IMR-90 (cell line): ENCODE measurements at regions not wholly inside any gene's neighbourhood (a gene's known extent, or its start where the extent isn't known, plus 50 kb on each side); places are given as distances from the start of the nearest gene placed in this dataset.

Source experiments
- ATAC-seq: fragments of 200-7000 bp; cut with Tn5 transposase; 2 replicates; pipeline ENCODE4 v1.9.1; 2020; ENCODE audit warnings: low read depth, mild to moderate bottlenecking, moderate library complexity
- BruUV-seq: library from RNA; stranded (reverse); fragments of 400-500 nt; replicated peaks from 2 replicates; lab custom pipeline; 2021; lab: Mats Ljungman, UMichigan
- CTCF ChIA-PET: fragments of 300-600 bp; formaldehyde crosslinking; extraction: SDS; loops from one replicate; lab custom pipeline; 2021; ENCODE audit warnings: antibody characterized with exemption; lab: Yijun Ruan, JAX
- POLR2A ChIA-PET: fragments of 300-600 bp; sonication (Branson Sonifier 250); formaldehyde crosslinking; loops from one replicate; lab custom pipeline; 2022; ENCODE audit warnings: antibody characterized with exemption; ENCODE audit not compliant: unreplicated experiment; lab: Charles Lee
- DNase-seq: peaks from one replicate; pipeline ENCODE4 v3.0.0; 2013
- H2AFZ ChIP-seq: replicated peaks from 2 replicates; pipeline ENCODE3; 2013; ENCODE audit warnings: low read length, mild to moderate bottlenecking; ENCODE audit not compliant: poor library complexity
- H2AK5ac ChIP-seq: 2 replicates; pipeline ENCODE4 v1.6.1; 2013; ENCODE audit warnings: low read depth, low read length, inconsistent platforms
- H2AK9ac ChIP-seq: replicated peaks from 2 replicates; pipeline ENCODE3; 2013; ENCODE audit warnings: mild to moderate bottlenecking, low read depth, low read length, moderate library complexity; ENCODE audit not compliant: poor library complexity
- H2BK120ac ChIP-seq: 2 replicates; pipeline ENCODE4 v1.6.1; 2013; ENCODE audit warnings: low read depth, low read length, inconsistent platforms
- H2BK15ac ChIP-seq: 3 replicates; pipeline ENCODE4 v1.6.1; 2013; ENCODE audit warnings: low read depth, low read length, inconsistent platforms
- H2BK20ac ChIP-seq: 2 replicates; pipeline ENCODE4 v1.6.1; 2013; ENCODE audit warnings: low read depth, mild to moderate bottlenecking, inconsistent platforms, low read length, moderate library complexity
- H2BK5ac ChIP-seq: 2 replicates; pipeline ENCODE4 v1.6.1; 2013; ENCODE audit warnings: mild to moderate bottlenecking, low read depth, low read length, inconsistent platforms; ENCODE audit not compliant: poor library complexity, severe bottlenecking
- H3K14ac ChIP-seq: replicated peaks from 2 replicates; pipeline ENCODE4 v1.6.1; 2013; ENCODE audit warnings: low read depth, low read length, inconsistent platforms
- H3K18ac ChIP-seq: 2 replicates; pipeline ENCODE4 v1.6.1; 2013; ENCODE audit warnings: low read depth, low read length, control low read depth
- H3K23ac ChIP-seq: 2 replicates; pipeline ENCODE4 v1.6.1; 2013; ENCODE audit warnings: low read depth, low read length, inconsistent platforms
- H3K27ac ChIP-seq: 2 replicates; pipeline ENCODE4 v1.5.1; 2013; ENCODE audit warnings: mild to moderate bottlenecking, control low read depth, low read length; ENCODE audit not compliant: insufficient read depth
- H3K27me3 ChIP-seq: 2 replicates; pipeline ENCODE4 v1.6.1; 2013; ENCODE audit warnings: low read length; ENCODE audit not compliant: control insufficient read depth, insufficient read depth
- H3K36me3 ChIP-seq: 2 replicates; pipeline ENCODE4 v1.6.1; 2013; ENCODE audit warnings: low read length, mixed read lengths; ENCODE audit not compliant: control insufficient read depth, insufficient read depth
- H3K4ac ChIP-seq: 2 replicates; pipeline ENCODE4 v1.6.1; 2013; ENCODE audit warnings: low read depth, low read length, inconsistent platforms
- H3K4me1 ChIP-seq: 2 replicates; pipeline ENCODE4 v1.6.1; 2013; ENCODE audit warnings: low read length, mixed read lengths; ENCODE audit not compliant: control insufficient read depth, insufficient read depth
- H3K4me2 ChIP-seq: 2 replicates; pipeline ENCODE4 v1.6.1; 2013; ENCODE audit warnings: low read depth, mild to moderate bottlenecking, control low read depth, low read length, moderate library complexity
- H3K4me3 ChIP-seq: 2 replicates; pipeline ENCODE4 v1.5.1; 2013; ENCODE audit warnings: low read depth, mild to moderate bottlenecking, control low read depth, low read length, moderate library complexity; ENCODE audit not compliant: insufficient read depth
- H3K56ac ChIP-seq: 2 replicates; pipeline ENCODE4 v1.6.1; 2013; ENCODE audit warnings: low read length, inconsistent platforms; ENCODE audit not compliant: insufficient read depth; ENCODE audit errors: extremely low read depth
- H3K79me1 ChIP-seq, 2 experiments: 2 replicates each; pipeline ENCODE4 v1.6.1; 2013; ENCODE audit warnings: low read length in 2 of 2, inconsistent platforms in 1 of 2, low read depth in 1 of 2
- H3K9ac ChIP-seq: 2 replicates; pipeline ENCODE4 v1.6.1; 2013; ENCODE audit warnings: low read depth, low read length, control low read depth
- H3K9me1 ChIP-seq: 2 replicates; pipeline ENCODE4 v1.6.1; 2013; ENCODE audit warnings: low read length, inconsistent platforms; ENCODE audit not compliant: insufficient read depth
- H3K9me3 ChIP-seq: 2 replicates; pipeline ENCODE4 v1.6.1; 2013; ENCODE audit warnings: low read length; ENCODE audit not compliant: control insufficient read depth, insufficient read depth
- H4K20me1 ChIP-seq: 2 replicates; pipeline ENCODE4 v1.6.1; 2013; ENCODE audit warnings: low read length, inconsistent platforms; ENCODE audit not compliant: insufficient read depth
- H4K5ac ChIP-seq: 2 replicates; pipeline ENCODE4 v1.6.1; 2013; ENCODE audit warnings: mild to moderate bottlenecking, low read depth, low read length, control low read depth
- H4K8ac ChIP-seq, 2 experiments: 2 replicates each; pipeline ENCODE4 v1.6.1; 2013; ENCODE audit warnings: low read depth in 2 of 2, low read length in 2 of 2, control low read depth in 1 of 2, inconsistent platforms in 1 of 2
- H4K91ac ChIP-seq: 2 replicates; pipeline ENCODE4 v1.6.1; 2013; ENCODE audit warnings: low read depth, low read length, inconsistent platforms; ENCODE audit not compliant: insufficient read depth
- CEBPB ChIP-seq: IDR thresholded peaks from 2 replicates; pipeline ENCODE4 v1.6.1; 2012; ENCODE audit warnings: low read depth, low read length, improper control_type of control experiment
- CHD1 ChIP-seq: IDR thresholded peaks from 2 replicates; pipeline ENCODE4 v1.6.1; 2012; ENCODE audit warnings: low read depth, low read length, improper control_type of control experiment
- CTCF ChIP-seq: conservative IDR thresholded peaks from 2 replicates; pipeline ENCODE4 v1.5.1; 2012; ENCODE audit warnings: mild to moderate bottlenecking, low read depth, low read length, improper control_type of control experiment
- MAFK ChIP-seq: IDR thresholded peaks from 2 replicates; pipeline ENCODE4 v1.6.1; 2012; ENCODE audit warnings: low read depth, low read length, improper control_type of control experiment
- MXI1 ChIP-seq: IDR thresholded peaks from 2 replicates; pipeline ENCODE4 v1.6.1; 2012; ENCODE audit warnings: low read depth, mild to moderate bottlenecking, low read length, moderate library complexity, borderline replicate concordance
- RCOR1 ChIP-seq: IDR thresholded peaks from 2 replicates; pipeline ENCODE4 v1.6.1; 2012; ENCODE audit warnings: mild to moderate bottlenecking, low read length, improper control_type of control experiment; ENCODE audit not compliant: insufficient replicate concordance
- RFX5 ChIP-seq: IDR thresholded peaks from 2 replicates; pipeline ENCODE4 v1.8.0; 2012; ENCODE audit warnings: low read depth, mild to moderate bottlenecking, low read length, moderate library complexity
- SMC3 ChIP-seq: fragments of 150-350 bp; IDR thresholded peaks from 2 replicates; pipeline ENCODE4 v1.6.1; 2016; ENCODE audit warnings: low read depth, mild to moderate bottlenecking, antibody characterized with exemption, low read length, moderate library complexity
- WGBS, 2 experiments: methylation state at CpG; one replicate each; pipeline versions ENCODE4 v1.1.5 to v1.1.7; 2013; ENCODE audit warnings: missing lambda C conversion rate in 2 of 2; ENCODE audit not compliant: insufficient read length in 1 of 2; ENCODE audit errors: extremely low coverage in 2 of 2; 5-methylcytosine and 5-hydroxymethylcytosine counted together
- dilution Hi-C: fragments of 300-500 bp; cut with HindIII; formaldehyde crosslinking; loops from one replicate; pipeline ENCODE4 v1.14.3; 2018; ENCODE audit warnings: low sequenced_read_pairs; ENCODE audit not compliant: unreplicated experiment
- in situ Hi-C: fragments of 300-500 bp; cut with MboI; formaldehyde crosslinking; loops from 3 replicates; pipeline ENCODE4 v1.14.3; 2019; ENCODE audit warnings: low sequenced_read_pairs, inconsistent platforms, mixed read lengths
- intact Hi-C: fragments of 100-400 bp; cut with micrococcal nuclease; formaldehyde crosslinking; loops from 2 replicates; pipeline ENCODE4 v1.10.0; 2022
- TF ChIP-seq, protein P1 (sequence below): fragments of 150-350 bp; IDR thresholded peaks from 2 replicates; pipeline ENCODE4 v1.6.1; 2016; ENCODE audit warnings: low read depth, mild to moderate bottlenecking, low read length, moderate library complexity, borderline replicate concordance

GRCh38 chr6:43850314-43851203 lies 80.5 kb downstream of the VEGFA start:
- in situ Hi-C loops (no loop called here), intact Hi-C loops (no loop called here), dilution Hi-C loops (no loop called here)
- Histone ChIP-seq H3K9ac (peak overlapping the region; percentile 17), H4K5ac (peak overlapping the region; percentile 76), H3K9me3 (no peaks in the 10 kb centered on the region), H3K18ac (peak overlapping the region; percentile 65), H2AK9ac (peak overlapping the region; percentile 94), H3K79me1 (no peaks in the 10 kb centered on the region), H3K4me2 (0 out of 2 replicates have a peak overlapping the region, but pooled peaks have one; percentile 11), H2AK5ac (peak overlapping the region; percentile 89), H3K4ac (peak overlapping the region; percentile 95), H2BK120ac (peak overlapping the region; percentile 87), H3K4me3 (no peak overlapping the region), H3K9me1 (peaks cover 12% of the 10 kb centered on the region; the same call in 1 of the 2 replicates), H2BK20ac (peak overlapping the region; percentile 94), H4K91ac (peak overlapping the region; percentile 98), H3K27ac (peak overlapping the region; percentile 45; the same call in 1 of the 2 replicates), H3K23ac (peak overlapping the region; percentile 94), H4K8ac (peak overlapping the region; percentile 75 to 77), H2BK15ac (peak overlapping the region; percentile 76; the same call in 2 of the 3 replicates), H3K56ac (no peak overlapping the region), H3K4me1 (peaks cover 18% of the 10 kb centered on the region), H3K27me3 (peaks cover 11% of the 10 kb centered on the region), H4K20me1 (no peaks in the 10 kb centered on the region), H2AFZ (peak overlapping the region; percentile 78), H3K36me3 (no peaks in the 10 kb centered on the region), H2BK5ac (peak overlapping the region; percentile 25), H3K14ac (peak overlapping the region; percentile 75; the same call in 1 of the 2 replicates)
- DNase-seq (no peak), ATAC-seq (no peak)
- ChIA-PET POLR2A (no interaction called here), CTCF (no interaction called here)
- no peak for TF ChIP-seq CTCF
- TF ChIP-seq CEBPB: no peak
- no peak for TF ChIP-seq CHD1
- TF ChIP-seq RCOR1: no peak
- TF ChIP-seq RFX5: no peak
- TF ChIP-seq, protein P1, sequence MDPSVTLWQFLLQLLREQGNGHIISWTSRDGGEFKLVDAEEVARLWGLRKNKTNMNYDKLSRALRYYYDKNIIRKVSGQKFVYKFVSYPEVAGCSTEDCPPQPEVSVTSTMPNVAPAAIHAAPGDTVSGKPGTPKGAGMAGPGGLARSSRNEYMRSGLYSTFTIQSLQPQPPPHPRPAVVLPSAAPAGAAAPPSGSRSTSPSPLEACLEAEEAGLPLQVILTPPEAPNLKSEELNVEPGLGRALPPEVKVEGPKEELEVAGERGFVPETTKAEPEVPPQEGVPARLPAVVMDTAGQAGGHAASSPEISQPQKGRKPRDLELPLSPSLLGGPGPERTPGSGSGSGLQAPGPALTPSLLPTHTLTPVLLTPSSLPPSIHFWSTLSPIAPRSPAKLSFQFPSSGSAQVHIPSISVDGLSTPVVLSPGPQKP: no peak
- TF ChIP-seq SMC3: no peak
- no peak for TF ChIP-seq MXI1
- TF ChIP-seq MAFK: no peak
- BruUV-seq: no TSS peak
- WGBS, 2 experiments: 96% methylated on average over 3 of the region's 8 CpGs; no CpG with 5 or more reads in 1 of the 2 experiments
